GM19452 (cell line): ENCODE measurements at regions not wholly inside any gene's neighbourhood (a gene's known extent, or its start where the extent isn't known, plus 50 kb on each side); places are given as distances from the start of the nearest gene placed in this dataset.

ENCODE experiments used
- ATAC-seq: cut with Tn5 transposase; IDR thresholded peaks from one replicate; pipeline ENCODE4 v1.9.1; 2021; ENCODE audit not compliant: unreplicated experiment

- ATAC-seq = no peak
These were observed 276.7 kb upstream of the ADRA1B start for GRCh38 chr5:159639590-159639989.

GRCh38 chr5:159640446-159640845 is 275.8 kb upstream of the ADRA1B start:
- ATAC-seq = no peak

GRCh38 chr5:159640921-159641320 is 275.4 kb upstream of the ADRA1B start:
- ATAC-seq = no peak

GRCh38 chr5:159641371-159642039 is 274.8 kb upstream of the ADRA1B start:
- no peak for ATAC-seq

- no peak for ATAC-seq
These were observed 273.9 kb upstream of the ADRA1B start for GRCh38 chr5:159642379-159642778.

GRCh38 chr5:159644053-159644452 is 272.2 kb upstream of the ADRA1B start:
- no peak for ATAC-seq

GRCh38 chr5:159645179-159645846 is 271.0 kb upstream of the ADRA1B start:
- ATAC-seq = no peak

GRCh38 chr5:159650803-159651202 is 265.5 kb upstream of the ADRA1B start:
- ATAC-seq = no peak

- ATAC-seq = no peak
These were observed 260.4 kb upstream of the ADRA1B start for GRCh38 chr5:159655757-159656409.

GRCh38 chr5:159657298-159657697 is 259.0 kb upstream of the ADRA1B start:
- ATAC-seq = no peak

GRCh38 chr5:159657771-159658170 is 258.5 kb upstream of the ADRA1B start:
- no peak for ATAC-seq

- ATAC-seq = no peak
These were observed 257.9 kb upstream of the ADRA1B start for GRCh38 chr5:159658266-159658925.

GRCh38 chr5:159660401-159660800 is 255.9 kb upstream of the ADRA1B start:
- no peak for ATAC-seq

- no peak for ATAC-seq
These were observed 252.3 kb upstream of the ADRA1B start for GRCh38 chr5:159663986-159664385.

- ATAC-seq = no peak
These were observed 249.0 kb upstream of the ADRA1B start for GRCh38 chr5:159667286-159667685.

GRCh38 chr5:159668556-159668955 is 247.7 kb upstream of the ADRA1B start:
- no peak for ATAC-seq

GRCh38 chr5:159669559-159669958 is 246.7 kb upstream of the ADRA1B start:
- no peak for ATAC-seq

GRCh38 chr5:159671886-159672285 is 244.4 kb upstream of the ADRA1B start:
- no peak for ATAC-seq

- no peak for ATAC-seq
These were observed 242.7 kb upstream of the ADRA1B start for GRCh38 chr5:159673538-159673937.

GRCh38 chr5:159678657-159679392 is 237.5 kb upstream of the ADRA1B start:
- ATAC-seq = no peak

- ATAC-seq = no peak
These were observed 236.2 kb upstream of the ADRA1B start for GRCh38 chr5:159680095-159680494.
